ENCODE measurements at regions not wholly inside any gene's neighbourhood (a gene's known extent, or its start where the extent isn't known, plus 50 kb on each side); places are given as distances from the start of the nearest gene placed in this dataset.

DNA sequence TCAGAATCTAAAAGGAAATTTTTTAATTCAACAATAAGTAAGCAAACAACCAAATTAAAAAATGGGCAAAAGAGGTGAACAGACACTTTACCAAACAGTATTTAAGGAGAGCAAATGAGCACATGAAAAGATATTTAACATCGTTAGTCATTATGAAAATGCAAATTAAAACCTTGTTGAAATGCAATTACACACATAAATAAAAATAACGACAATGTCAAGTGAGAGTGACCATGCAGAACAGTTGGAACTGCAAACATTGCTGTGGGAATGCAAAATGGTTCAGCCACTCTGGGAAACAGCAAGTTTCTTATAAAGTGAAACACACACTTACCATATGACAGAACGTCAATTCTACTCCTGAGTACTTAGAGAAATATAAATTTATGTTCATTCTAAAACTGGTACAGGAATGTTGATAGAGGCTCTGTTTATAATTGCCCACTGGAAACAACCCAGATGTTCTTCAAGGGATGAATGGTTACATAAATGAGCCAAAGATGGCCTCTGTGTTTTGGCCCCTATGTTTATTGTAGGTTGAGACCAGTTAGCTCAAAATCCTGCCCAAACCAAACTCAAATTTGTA is 678.1 kb downstream of the UQCRFS1 start:
- no peak for DNase-seq (ENCODE audit: low spot score)

DNA sequence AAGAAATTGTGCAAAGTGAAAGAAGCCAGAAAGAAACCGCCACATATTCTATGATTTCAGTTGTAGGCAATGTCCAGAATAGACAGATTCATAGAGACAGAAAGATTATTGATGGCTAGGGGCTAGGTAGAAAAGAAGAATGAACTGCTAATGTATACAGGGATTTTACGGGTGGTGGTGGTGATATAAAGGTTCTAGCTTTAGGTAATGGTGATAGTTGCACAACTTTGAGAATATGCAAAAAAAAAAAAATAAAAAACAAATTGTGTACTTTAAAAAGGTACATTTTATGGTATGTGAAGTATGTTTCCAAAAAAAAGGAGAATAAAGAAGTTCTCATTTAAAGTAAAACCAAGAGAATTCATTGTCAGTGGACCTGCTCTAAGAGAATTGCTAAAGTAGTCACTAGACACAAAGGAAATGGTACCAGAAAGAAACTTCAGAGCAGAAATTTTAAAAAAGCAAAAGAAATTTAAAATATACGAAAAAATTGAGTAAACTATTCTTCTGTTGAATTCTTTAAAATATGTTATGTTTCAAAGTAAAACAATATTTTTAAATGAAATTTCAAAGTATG is 680.1 kb downstream of the UQCRFS1 start:
- no peak for DNase-seq (ENCODE audit: low spot score)

DNA sequence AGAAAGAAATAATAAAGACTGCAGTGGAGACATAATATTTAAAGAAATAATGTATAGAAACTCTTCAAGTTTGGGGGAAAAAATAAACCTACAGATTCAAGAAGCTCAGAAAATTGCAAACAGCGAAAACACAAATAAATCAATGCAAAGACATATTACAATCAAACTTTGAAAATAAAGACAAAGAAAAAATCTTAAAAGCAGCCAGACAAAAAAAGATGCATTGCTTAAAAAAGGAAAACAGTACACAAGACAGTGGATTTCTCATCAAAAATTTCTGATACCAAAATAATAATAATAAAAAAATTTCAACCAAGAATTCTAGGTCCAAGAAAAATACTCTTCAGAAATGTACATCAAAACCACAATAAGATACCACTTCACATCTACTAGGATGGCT is 681.0 kb downstream of the UQCRFS1 start:
- DNase-seq (ENCODE audit: low spot score): no peak

DNA sequence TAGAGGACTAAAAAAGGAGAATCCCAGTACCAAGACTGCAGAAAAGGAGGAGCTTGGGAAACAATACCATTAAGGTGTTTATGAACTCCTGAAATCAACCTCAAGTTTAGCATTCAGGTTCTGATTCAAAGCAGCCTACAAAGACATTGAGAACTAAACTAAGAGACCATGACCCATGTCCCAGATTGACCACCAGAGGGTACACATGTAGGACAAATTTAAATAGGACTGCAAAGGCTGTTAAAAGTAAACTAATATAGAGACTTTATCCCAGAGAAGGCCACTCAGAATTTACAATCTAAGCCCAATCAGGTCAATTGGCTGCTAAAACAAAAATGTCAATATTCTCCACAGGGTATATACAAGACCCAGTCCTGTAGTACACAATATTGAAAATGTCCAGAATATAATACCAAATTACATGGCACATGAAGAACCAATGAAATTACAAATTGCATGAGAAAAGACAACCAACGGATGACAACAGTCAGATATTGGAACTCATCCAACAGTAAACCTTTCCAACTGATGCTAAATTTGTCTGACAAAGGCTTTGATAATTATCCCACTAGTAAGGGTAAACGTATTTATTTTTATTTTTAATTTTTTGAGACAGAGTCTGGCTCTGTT is 682.4 kb downstream of the UQCRFS1 start:
- no peak for DNase-seq (ENCODE audit: low spot score)

DNA sequence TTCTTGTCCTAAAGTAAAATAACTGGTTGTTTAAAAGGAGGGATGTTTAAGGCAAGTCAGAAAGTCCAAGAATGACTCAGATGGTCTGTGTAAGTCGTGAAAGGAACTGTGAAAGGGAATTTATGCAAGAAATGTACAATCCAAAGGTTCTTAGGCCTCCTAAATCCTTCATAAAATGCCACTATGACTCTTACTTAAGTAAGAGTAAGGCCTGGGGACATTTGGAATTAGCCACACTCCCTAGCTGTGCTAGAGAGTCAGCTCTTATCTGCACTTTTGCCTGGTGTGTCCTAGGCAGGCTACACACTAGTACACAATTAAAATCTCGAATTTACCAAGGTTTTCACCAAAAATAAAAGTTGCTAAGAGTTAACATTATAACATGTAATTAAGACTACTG is 686.9 kb downstream of the UQCRFS1 start:
- no peak for DNase-seq (ENCODE audit: low spot score)

DNA sequence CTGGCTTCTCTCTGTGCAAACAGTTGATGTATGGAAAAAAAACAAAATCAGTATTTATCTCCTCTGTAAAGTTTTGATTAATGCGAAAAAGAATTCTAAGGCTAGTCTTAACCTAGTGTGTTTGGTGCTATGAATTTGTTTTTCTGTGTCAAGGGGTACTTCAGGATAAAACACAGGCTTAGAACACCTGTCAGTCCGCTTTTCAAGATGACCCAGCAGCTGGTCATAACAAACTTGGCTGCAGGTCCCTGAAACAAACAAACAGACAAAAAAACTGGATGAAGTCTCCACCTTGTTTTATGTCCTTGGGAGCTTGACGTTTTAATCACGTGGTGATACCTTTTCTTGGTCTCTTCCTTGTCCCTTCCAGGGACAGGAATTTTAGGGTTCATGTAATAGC is 689.3 kb downstream of the UQCRFS1 start:
- DNase-seq (ENCODE audit: low spot score): no peak

DNA sequence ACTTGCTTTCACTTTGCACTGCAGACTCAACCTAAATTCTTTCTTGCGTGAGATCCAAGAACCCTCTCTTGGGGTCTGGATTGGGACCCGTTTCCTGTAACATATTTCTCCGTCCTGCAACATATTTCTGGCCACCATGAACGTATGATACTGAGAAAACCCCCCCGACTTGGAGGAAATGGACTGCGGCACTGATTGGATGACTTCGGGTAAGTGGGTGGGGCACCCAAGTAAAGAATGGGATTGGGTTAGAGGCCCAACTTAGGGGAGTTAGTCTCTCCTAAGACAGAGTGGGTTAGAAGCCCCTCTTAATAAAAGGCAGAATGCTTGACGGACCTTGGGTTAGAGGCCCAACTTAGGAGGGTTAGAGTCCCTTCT is 690.4 kb downstream of the UQCRFS1 start:
- no peak for DNase-seq (ENCODE audit: low spot score)

DNA sequence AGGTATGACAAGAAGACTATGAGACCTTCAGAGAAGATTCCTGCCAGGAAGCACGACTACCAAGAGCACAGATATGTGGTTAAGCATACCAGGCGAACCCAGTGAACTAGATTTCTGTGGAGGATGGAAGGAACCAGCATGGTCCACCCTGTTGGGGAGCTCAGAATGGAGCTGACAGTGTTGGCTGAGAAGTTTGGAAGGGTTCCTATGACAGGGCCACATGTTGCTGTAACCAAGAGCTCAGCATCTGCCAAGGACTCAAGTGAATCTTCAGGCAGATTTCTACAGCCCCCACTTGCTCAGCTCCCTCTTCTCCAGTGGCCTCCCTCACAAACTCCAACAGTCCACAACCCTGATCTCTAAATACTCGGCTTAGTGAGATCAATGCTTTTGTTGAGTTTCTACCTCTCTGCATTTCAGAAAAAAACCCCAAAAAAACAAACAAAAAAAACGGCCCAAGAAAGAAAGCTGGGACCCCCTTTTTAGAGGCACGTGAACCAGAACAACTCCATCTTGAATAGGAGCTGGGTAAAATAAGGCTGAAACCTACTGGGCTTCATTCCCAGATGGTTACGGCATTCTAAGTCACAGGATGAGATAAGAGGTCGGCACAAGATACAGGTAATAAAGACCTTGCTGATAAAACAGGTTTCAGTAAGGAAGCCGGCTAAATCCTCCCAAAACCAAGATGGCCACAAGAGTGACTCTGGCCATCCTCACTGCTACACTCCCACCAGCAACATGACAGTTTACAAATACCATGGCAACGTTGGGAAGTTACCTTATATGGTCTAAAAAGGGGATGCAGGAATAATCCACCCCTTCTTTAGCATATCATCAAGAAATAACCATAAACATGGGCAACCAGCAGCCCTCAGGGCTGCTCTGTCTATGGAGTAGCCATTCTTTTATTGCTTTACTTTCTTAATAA is 691.1 kb downstream of the UQCRFS1 start:
- no peak for DNase-seq (ENCODE audit: low spot score)

DNA sequence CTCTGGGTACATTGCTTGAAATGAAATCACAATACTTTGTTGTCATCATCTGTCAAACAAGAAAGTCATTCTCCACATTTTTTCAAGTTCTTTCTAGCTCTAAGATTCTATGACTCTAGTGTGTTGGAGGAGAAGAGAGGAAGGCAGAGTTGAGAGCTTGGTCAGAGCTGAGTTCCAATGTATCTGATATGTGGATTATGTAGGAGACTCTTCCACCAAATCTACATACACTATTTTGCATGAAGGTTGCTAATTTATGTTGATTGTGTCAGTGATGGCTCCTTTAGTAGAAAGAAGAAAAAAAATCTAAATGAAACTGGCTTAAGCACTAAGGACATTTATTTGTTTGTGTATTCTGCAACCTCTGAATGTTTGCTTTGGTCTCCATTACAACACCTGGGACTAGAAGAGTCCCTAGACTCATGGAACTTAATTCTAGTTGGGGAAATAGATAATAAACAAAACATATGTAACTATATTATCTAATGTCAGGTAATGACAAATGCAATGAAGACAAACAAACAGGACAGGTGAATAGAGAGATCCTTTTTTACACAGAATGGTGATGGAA is 691.9 kb downstream of the UQCRFS1 start:
- no peak for DNase-seq (ENCODE audit: low spot score)

DNA sequence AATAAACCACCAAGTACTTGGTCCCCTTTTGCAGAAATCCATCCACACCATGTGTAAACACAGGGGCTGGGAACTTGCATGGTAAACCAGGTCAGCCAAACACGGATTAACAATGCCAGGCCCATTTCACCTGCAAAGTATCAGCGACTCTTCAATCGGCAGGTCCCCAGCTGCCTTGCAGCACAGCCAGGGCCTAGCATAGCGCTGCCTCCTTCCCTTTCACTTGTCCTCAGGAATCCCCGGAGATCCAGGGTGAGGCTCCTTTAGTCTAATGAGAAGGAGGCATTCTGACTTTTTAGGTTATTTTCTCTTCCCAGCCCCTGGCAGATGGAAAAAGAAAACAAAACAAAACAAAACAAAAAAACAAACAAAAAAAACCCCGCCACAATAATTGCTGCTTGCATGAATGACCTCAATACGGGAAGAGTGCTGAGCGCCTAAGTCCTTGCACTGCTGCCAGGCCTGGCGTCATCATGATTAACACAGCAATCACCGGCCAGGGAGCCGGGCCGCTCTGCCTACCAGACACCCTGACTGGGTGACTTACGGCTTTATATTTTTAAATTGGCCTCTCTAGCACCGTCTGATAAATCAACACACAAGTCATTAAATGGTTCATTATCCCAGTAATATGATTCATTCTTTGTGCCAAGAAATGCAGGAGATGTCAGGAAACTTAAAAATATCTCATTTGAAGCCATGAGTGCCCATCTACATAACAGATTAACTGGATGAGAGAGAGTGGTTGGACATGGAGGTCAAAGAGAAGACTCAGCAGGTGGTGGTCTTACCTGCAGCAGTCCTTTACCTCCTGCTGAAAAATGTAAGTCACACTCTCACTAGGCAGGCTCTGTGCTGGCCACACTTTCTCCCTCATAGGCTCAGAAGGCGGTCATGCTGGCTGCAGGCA is 692.7 kb downstream of the UQCRFS1 start:
- DNase-seq (ENCODE audit: low spot score): no peak

DNA sequence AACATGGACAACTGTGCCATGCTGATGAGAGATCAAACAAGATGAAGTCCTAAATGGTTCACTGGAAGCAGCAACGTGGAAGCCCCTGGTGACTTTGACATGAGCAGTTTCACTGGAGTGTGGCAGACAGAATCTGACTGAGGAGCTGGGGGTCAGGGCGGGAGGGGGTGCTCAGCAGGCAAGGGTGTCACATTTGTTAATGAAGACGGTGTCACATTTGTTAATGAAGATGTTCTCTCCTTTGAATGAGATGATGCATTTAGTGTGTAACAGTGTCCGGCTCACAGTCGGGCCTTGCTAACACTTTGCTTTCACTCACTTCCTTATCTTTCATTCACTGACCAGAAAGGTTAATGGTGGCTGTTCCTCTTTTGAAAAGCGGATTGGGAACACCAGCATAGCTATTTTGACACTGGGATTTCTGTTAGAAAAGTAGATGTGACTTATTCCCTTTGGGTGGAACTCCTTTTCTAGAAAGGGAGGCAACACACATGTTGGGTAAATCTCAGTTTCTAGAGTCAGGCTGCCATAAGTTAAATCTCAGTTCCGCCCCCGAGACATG is 693.7 kb downstream of the UQCRFS1 start:
- no peak for DNase-seq (ENCODE audit: low spot score)

DNA sequence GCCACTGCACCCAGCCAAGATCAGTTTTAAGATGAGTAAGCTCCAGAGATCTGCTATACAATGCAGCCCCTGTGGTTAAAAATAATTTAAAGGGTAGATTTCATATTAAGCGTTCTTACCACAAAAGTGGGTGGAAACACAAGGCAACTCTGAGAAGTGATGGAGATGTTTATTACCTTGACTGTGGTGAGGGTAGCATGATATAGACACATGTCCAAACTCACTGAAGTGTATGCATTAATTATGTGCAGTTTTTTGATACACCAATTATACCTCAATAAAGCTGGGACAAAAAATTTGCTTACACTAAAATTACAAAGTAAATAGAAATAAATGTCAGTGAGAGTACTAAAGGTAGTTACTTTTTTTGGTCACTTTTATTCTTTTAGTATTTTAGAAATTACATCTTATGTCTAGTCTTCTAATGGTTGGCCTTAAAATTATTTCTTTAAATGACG is 696.5 kb downstream of the UQCRFS1 start:
- DNase-seq (ENCODE audit: low spot score): no peak

DNA sequence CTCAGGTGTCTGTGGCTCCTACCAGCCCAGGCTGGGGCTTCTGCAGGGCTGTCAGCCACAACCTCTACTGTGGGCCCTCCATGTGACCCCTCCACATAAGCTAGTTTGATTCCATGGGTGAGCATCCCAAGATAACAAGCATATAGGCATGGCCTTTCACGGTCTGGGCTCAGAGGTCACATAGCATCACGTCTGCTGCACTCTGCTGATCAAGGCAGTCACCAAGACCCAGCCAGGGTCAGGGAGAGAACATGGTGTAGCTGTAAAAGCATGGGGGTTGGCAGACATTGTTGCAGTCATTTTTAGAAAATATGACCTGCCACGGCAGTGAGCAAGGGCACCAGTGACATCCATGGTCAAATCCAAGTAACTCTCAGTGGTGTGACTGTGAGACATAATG is 698.8 kb downstream of the UQCRFS1 start:
- no peak for DNase-seq (ENCODE audit: low spot score)

DNA sequence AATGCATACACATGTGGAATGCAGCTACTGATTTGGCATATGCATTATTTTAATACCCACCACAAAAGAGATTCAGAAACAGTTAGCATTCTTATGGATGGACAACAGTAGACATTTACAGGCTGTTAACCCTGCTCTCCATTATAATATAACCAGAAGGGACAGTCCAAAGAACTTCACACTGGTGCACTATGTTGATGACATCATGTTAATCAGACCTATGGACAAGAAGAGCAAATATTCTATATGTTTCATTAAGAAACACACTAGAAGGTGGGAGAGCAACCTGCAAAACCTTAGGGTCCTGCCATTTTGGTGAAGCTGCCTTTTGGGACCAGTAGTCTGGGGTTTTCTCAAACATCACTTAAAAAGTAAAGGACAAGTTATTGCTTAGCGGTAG is 701.3 kb downstream of the UQCRFS1 start:
- DNase-seq (ENCODE audit: low spot score): no peak

DNA sequence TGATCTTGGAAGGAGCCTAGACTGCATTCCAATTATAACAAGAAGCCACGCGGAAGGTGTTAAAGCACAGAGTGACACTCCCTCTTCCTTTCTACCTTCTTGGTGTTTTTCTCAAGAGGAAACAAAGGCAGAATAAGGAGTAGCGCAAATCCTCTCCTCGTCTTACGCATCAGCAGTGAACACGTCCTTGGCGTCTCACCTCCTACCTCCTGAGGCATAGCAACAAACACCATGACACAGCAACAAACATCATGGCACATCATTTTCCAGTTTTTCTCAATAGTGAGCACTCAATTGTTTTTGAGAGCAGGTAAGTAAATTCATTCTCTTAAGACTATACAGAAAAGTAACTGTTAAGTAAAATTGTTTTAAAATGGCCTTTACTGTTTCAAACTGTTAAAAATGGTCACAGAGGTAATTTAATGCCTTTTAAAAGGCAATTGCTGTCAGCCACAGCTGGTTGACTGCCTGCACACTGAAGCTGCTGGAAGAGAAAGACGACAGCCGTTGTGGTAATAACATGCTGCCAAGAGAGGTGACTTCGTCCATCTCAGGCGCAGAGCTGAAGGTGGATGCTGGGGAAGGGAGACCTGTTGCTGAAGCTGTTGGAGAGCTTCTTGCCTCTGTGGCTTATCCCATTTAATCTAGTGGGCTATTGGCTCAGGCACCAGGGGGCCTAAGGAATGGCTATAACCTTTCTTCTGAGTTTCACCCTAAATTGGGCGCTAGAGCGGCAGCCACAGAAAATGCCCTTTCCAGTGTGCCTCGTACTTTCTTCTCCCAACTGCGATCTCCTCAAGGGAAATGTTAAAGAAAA is 703.7 kb downstream of the UQCRFS1 start:
- no peak for DNase-seq (ENCODE audit: low spot score)

DNA sequence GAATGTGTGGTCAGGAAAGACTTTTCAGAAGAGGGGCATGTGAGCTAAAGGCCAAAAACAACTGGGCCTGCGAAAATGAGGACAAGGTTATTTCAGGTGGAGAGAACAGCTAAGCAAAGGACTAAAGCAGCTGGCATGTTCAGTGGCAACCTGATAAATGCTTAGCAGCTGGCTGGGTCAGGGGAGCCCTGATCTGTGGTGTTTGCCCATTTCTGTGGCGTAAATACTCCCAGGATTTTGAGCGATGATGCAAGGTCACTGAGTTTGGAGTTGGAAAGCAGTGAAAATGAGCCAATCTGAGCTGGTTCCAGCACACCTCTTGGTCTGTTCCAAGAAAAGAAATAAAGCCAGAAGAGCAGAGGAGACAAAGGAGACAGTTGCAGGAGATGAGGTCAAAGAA is 704.3 kb downstream of the UQCRFS1 start:
- DNase-seq (ENCODE audit: low spot score): no peak

DNA sequence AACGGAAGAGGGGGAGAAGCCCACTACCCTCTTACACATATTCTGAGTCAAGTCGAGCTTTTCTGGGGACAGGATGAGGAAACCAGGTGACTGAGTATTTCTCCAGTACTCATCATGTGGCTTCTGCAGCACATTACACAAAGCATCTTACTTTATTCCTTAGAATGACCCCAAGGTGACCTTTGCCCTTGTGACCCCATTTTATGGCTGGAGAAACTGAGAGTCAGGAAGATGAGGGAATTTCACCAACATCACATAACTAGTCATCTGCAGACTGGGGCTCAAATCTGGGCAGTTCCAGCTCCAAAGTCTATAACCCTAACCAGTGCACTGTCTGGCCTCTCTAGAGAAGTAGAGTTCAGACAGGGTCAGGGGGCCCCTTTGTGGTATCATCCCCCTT is 707.0 kb downstream of the UQCRFS1 start:
- no peak for DNase-seq (ENCODE audit: low spot score)

DNA sequence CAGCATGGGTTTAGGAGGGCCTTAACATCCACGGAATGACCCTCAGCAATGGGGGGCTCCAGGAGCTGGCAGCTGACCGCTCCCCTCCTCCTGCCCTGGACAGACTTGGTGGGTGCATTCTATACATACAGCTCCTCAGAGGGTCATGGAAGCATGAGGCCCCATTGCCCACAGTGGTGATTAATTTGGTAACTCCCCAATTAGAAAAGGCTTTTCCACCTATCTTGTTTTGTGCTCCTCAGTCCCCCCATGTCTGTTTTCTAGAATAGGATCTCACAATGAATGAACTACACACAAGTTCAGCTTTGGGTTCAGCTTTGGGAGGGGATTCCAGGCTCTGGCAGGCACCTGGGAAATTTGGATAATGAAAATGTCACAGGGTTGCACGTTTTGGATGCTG is 707.8 kb downstream of the UQCRFS1 start:
- DNase-seq (ENCODE audit: low spot score): no peak

DNA sequence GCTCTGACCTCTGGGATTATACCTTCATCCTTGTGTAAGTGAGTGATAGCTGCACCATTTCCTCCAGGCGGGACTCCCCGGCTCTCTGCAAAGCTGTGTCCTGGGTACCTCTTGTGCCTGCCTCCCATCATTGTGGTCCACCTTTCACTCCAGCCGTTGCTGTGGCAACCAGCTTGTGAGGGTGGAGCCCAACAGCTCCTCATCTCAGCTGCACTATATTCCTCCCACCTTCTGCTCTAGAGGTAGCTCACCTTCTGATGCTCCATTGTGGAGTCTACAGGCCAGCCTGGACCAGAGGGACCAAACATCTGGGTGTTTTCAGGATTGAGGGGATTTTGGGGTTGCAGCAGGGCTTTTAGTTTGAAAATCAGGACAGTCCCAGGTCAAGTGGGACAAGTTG is 708.2 kb downstream of the UQCRFS1 start:
- no peak for DNase-seq (ENCODE audit: low spot score)

DNA sequence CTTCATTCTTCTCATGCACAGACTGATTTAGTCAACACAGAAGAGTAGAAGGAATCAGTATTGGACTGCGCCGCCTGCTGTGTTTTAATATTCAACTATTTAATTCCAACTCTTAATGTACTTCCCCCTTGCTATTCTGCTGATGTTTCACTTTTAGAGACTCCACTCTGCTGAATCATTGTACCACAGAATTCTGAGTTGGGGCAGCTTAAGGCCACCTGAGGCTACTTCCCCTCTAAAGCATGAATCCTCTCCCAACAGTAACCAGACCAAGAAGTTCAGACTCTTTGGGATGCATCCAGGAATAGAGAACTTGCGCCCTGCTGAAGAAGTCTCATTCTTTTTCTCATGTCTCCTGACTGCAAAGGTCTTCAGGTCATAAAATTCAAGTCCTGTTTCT is 708.8 kb downstream of the UQCRFS1 start:
- no peak for DNase-seq (ENCODE audit: low spot score)
